Keratinocyte (primary cell): ENCODE measurements at regions not wholly inside any gene's neighbourhood (a gene's known extent, or its start where the extent isn't known, plus 50 kb on each side); places are given as distances from the start of the nearest gene placed in this dataset.

Experiments used
- EZH2 ChIP-seq: IDR thresholded peaks from one replicate; pipeline ENCODE4 v1.6.1; 2012; ENCODE audit warnings: inconsistent platforms, mild to moderate bottlenecking, low read length, moderate library complexity
- TF ChIP-seq, protein P1 (sequence below), 3 experiments: IDR thresholded peaks in 1 of 3; conservative IDR thresholded peaks in 1 of 3; optimal IDR thresholded peaks in 1 of 3; 2 replicates in 2 of 3; 3 replicates in 1 of 3; pipeline versions ENCODE3 to v1.5.1; 2011; ENCODE audit warnings: low read length in 3 of 3, mild to moderate bottlenecking in 3 of 3, moderate library complexity in 2 of 3, control low read depth in 1 of 3, inconsistent platforms in 1 of 3; ENCODE audit not compliant: insufficient read depth in 2 of 3; ENCODE audit errors: extremely low read depth in 1 of 3

GRCh38 chrX:137747244-137748043 lies 181.5 kb downstream of the ZIC3 start:
- TF ChIP-seq, protein P1, sequence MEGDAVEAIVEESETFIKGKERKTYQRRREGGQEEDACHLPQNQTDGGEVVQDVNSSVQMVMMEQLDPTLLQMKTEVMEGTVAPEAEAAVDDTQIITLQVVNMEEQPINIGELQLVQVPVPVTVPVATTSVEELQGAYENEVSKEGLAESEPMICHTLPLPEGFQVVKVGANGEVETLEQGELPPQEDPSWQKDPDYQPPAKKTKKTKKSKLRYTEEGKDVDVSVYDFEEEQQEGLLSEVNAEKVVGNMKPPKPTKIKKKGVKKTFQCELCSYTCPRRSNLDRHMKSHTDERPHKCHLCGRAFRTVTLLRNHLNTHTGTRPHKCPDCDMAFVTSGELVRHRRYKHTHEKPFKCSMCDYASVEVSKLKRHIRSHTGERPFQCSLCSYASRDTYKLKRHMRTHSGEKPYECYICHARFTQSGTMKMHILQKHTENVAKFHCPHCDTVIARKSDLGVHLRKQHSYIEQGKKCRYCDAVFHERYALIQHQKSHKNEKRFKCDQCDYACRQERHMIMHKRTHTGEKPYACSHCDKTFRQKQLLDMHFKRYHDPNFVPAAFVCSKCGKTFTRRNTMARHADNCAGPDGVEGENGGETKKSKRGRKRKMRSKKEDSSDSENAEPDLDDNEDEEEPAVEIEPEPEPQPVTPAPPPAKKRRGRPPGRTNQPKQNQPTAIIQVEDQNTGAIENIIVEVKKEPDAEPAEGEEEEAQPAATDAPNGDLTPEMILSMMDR (optimal IDR thresholded peaks at IDR 0.05 in 1 of 3, IDR thresholded peaks at IDR 0.05 in 1 of 3, conservative IDR thresholded peaks at IDR 0.05 in 1 of 3; ENCODE audit: extremely low read depth in 1 of 3, insufficient read depth in 2 of 3, low read length in 3 of 3): no peak
- TF ChIP-seq EZH2: no peak
